ENCODE measurements at regions not wholly inside any gene's neighbourhood (a gene's known extent, or its start where the extent isn't known, plus 50 kb on each side); places are given as distances from the start of the nearest gene placed in this dataset.

- peak; percentile 90 for TF ChIP-seq CEBPB (IDR thresholded peaks at IDR 0.05; ENCODE audit: low read depth, low read length)
- no peak for TF ChIP-seq NFE2L2 (IDR thresholded peaks at IDR 0.05; ENCODE audit: low read depth, low read length)
- Histone ChIP-seq H4K91ac (ENCODE audit: insufficient read depth, low read depth, low read length) (no peak overlapping the region; the same call in 1 of the 2 replicates), H3K4me1 (ENCODE audit: control insufficient read depth, insufficient read depth, low read length) (peaks cover 11% of the 10 kb centered on the region)
These were observed 558.9 kb upstream of the TENM3 start for GRCh38 chr4:181684310-181684709.

More at GRCh38 chr4:181684310-181684709, 558.9 kb upstream of the TENM3 start:
- H2AK9ac ChIP-seq (replicated peaks; ENCODE audit: low read depth, low read length, poor library complexity): no peak overlapping the region
- H3K9ac ChIP-seq (ENCODE audit: low read depth, low read length): no peak overlapping the region
- intact Hi-C loops (cut with micrococcal nuclease): loop anchor here (10.0 kb wide), 3 partner anchors 460 to 1240 kb away; no protein-coding TSS in a partner anchor
- H2AFZ ChIP-seq (replicated peaks; ENCODE audit: low read length, poor library complexity): no peak overlapping the region
- CTCF ChIA-PET: no interaction called here
- BruUV-seq (replicated peaks): no TSS peak
- no peak overlapping the region for H3K4me3 ChIP-seq (ENCODE audit: insufficient read depth, low read depth, low read length)
- no peak overlapping the region for H3K4me2 ChIP-seq (ENCODE audit: low read depth, low read length)
- H2AK5ac ChIP-seq (ENCODE audit: low read depth, low read length): no peak overlapping the region
- peak overlapping the region; percentile 78 for H2BK5ac ChIP-seq (ENCODE audit: low read depth, low read length, poor library complexity, severe bottlenecking)
- ATAC-seq (ENCODE audit: low read depth) (peak; percentile 32), DNase-seq (peak; percentile 87)
- no CpG with 5 or more reads among the region's 2 CpGs for WGBS, 2 experiments (ENCODE audit: extremely low coverage in 2 of 2, insufficient read length in 1 of 2)
- no peaks in the 10 kb centered on the region for H3K27me3 ChIP-seq (ENCODE audit: control insufficient read depth, insufficient read depth, low read length)
- H2BK15ac ChIP-seq (ENCODE audit: low read depth, low read length): 0 out of 3 replicates have a peak overlapping the region, but pooled peaks have one; percentile 80
- no peak overlapping the region for H3K14ac ChIP-seq (replicated peaks; ENCODE audit: low read depth, low read length)
- no peaks in the 10 kb centered on the region for H3K9me3 ChIP-seq (ENCODE audit: control insufficient read depth, insufficient read depth, low read length)
- dilution Hi-C loops (cut with HindIII; ENCODE audit: low sequenced_read_pairs, unreplicated experiment): no loop called here
- H3K36me3 ChIP-seq (ENCODE audit: control insufficient read depth, insufficient read depth, low read length): no peaks in the 10 kb centered on the region
- no peaks in the 10 kb centered on the region for H3K79me1 ChIP-seq (ENCODE audit: low read depth in 1 of 2, low read length in 2 of 2)
- no peak overlapping the region; the same call in 1 of the 2 replicates for H3K18ac ChIP-seq (ENCODE audit: low read depth, low read length)
- H4K5ac ChIP-seq (ENCODE audit: low read depth, low read length): no peak overlapping the region
- POLR2A ChIA-PET (ENCODE audit: unreplicated experiment): no interaction called here
- H2BK120ac ChIP-seq (ENCODE audit: low read depth, low read length): peak overlapping the region; percentile 53
- no peak overlapping the region for H3K56ac ChIP-seq (ENCODE audit: extremely low read depth, insufficient read depth, low read length)
- in situ Hi-C loops (cut with MboI; ENCODE audit: low sequenced_read_pairs): no loop called here
- H3K4ac ChIP-seq (ENCODE audit: low read depth, low read length): peak overlapping the region; percentile 66
- peaks cover 7% of the 10 kb centered on the region; the same call in 1 of the 2 replicates for H3K9me1 ChIP-seq (ENCODE audit: insufficient read depth, low read length)
- peak overlapping the region; percentile 83; the same call in 1 of the 2 replicates for H2BK20ac ChIP-seq (ENCODE audit: low read depth, low read length)
- no peaks in the 10 kb centered on the region for H4K20me1 ChIP-seq (ENCODE audit: insufficient read depth, low read length)
- peak overlapping the region; percentile 21; the same call in 1 of the 2 replicates for H3K27ac ChIP-seq (ENCODE audit: insufficient read depth, low read length)
- H3K23ac ChIP-seq (ENCODE audit: low read depth, low read length): no peak overlapping the region
- H4K8ac ChIP-seq (ENCODE audit: low read depth in 2 of 2, low read length in 2 of 2): peak overlapping the region; percentile 11 to 18; a peak in 1 of 4 replicates

Measured in IMR-90 (cell line).